IMR-90 (cell line): ENCODE measurements at regions not wholly inside any gene's neighbourhood (a gene's known extent, or its start where the extent isn't known, plus 50 kb on each side); places are given as distances from the start of the nearest gene placed in this dataset.

Source experiments
- ATAC-seq: fragments of 200-7000 bp; cut with Tn5 transposase; 2 replicates; pipeline ENCODE4 v1.9.1; 2020; ENCODE audit warnings: low read depth, mild to moderate bottlenecking, moderate library complexity
- BruUV-seq: library from RNA; stranded (reverse); fragments of 400-500 nt; replicated peaks from 2 replicates; lab custom pipeline; 2021; lab: Mats Ljungman, UMichigan
- CTCF ChIA-PET: fragments of 300-600 bp; formaldehyde crosslinking; extraction: SDS; loops from one replicate; lab custom pipeline; 2021; ENCODE audit warnings: antibody characterized with exemption; lab: Yijun Ruan, JAX
- POLR2A ChIA-PET: fragments of 300-600 bp; sonication (Branson Sonifier 250); formaldehyde crosslinking; loops from one replicate; lab custom pipeline; 2022; ENCODE audit warnings: antibody characterized with exemption; ENCODE audit not compliant: unreplicated experiment; lab: Charles Lee
- DNase-seq: peaks from one replicate; pipeline ENCODE4 v3.0.0; 2013
- H2AFZ ChIP-seq: replicated peaks from 2 replicates; pipeline ENCODE3; 2013; ENCODE audit warnings: low read length, mild to moderate bottlenecking; ENCODE audit not compliant: poor library complexity
- H2AK5ac ChIP-seq: 2 replicates; pipeline ENCODE4 v1.6.1; 2013; ENCODE audit warnings: low read depth, low read length, inconsistent platforms
- H2AK9ac ChIP-seq: replicated peaks from 2 replicates; pipeline ENCODE3; 2013; ENCODE audit warnings: mild to moderate bottlenecking, low read depth, low read length, moderate library complexity; ENCODE audit not compliant: poor library complexity
- H2BK120ac ChIP-seq: 2 replicates; pipeline ENCODE4 v1.6.1; 2013; ENCODE audit warnings: low read depth, low read length, inconsistent platforms
- H2BK15ac ChIP-seq: 3 replicates; pipeline ENCODE4 v1.6.1; 2013; ENCODE audit warnings: low read depth, low read length, inconsistent platforms
- H2BK20ac ChIP-seq: 2 replicates; pipeline ENCODE4 v1.6.1; 2013; ENCODE audit warnings: low read depth, mild to moderate bottlenecking, inconsistent platforms, low read length, moderate library complexity
- H2BK5ac ChIP-seq: 2 replicates; pipeline ENCODE4 v1.6.1; 2013; ENCODE audit warnings: mild to moderate bottlenecking, low read depth, low read length, inconsistent platforms; ENCODE audit not compliant: poor library complexity, severe bottlenecking
- H3K14ac ChIP-seq: replicated peaks from 2 replicates; pipeline ENCODE4 v1.6.1; 2013; ENCODE audit warnings: low read depth, low read length, inconsistent platforms
- H3K18ac ChIP-seq: 2 replicates; pipeline ENCODE4 v1.6.1; 2013; ENCODE audit warnings: low read depth, low read length, control low read depth
- H3K23ac ChIP-seq: 2 replicates; pipeline ENCODE4 v1.6.1; 2013; ENCODE audit warnings: low read depth, low read length, inconsistent platforms
- H3K27ac ChIP-seq: 2 replicates; pipeline ENCODE4 v1.5.1; 2013; ENCODE audit warnings: mild to moderate bottlenecking, control low read depth, low read length; ENCODE audit not compliant: insufficient read depth
- H3K27me3 ChIP-seq: 2 replicates; pipeline ENCODE4 v1.6.1; 2013; ENCODE audit warnings: low read length; ENCODE audit not compliant: control insufficient read depth, insufficient read depth
- H3K36me3 ChIP-seq: 2 replicates; pipeline ENCODE4 v1.6.1; 2013; ENCODE audit warnings: low read length, mixed read lengths; ENCODE audit not compliant: control insufficient read depth, insufficient read depth
- H3K4ac ChIP-seq: 2 replicates; pipeline ENCODE4 v1.6.1; 2013; ENCODE audit warnings: low read depth, low read length, inconsistent platforms
- H3K4me1 ChIP-seq: 2 replicates; pipeline ENCODE4 v1.6.1; 2013; ENCODE audit warnings: low read length, mixed read lengths; ENCODE audit not compliant: control insufficient read depth, insufficient read depth
- H3K4me2 ChIP-seq: 2 replicates; pipeline ENCODE4 v1.6.1; 2013; ENCODE audit warnings: low read depth, mild to moderate bottlenecking, control low read depth, low read length, moderate library complexity
- H3K4me3 ChIP-seq: 2 replicates; pipeline ENCODE4 v1.5.1; 2013; ENCODE audit warnings: low read depth, mild to moderate bottlenecking, control low read depth, low read length, moderate library complexity; ENCODE audit not compliant: insufficient read depth
- H3K56ac ChIP-seq: 2 replicates; pipeline ENCODE4 v1.6.1; 2013; ENCODE audit warnings: low read length, inconsistent platforms; ENCODE audit not compliant: insufficient read depth; ENCODE audit errors: extremely low read depth
- H3K79me1 ChIP-seq, 2 experiments: 2 replicates each; pipeline ENCODE4 v1.6.1; 2013; ENCODE audit warnings: low read length in 2 of 2, inconsistent platforms in 1 of 2, low read depth in 1 of 2
- H3K9ac ChIP-seq: 2 replicates; pipeline ENCODE4 v1.6.1; 2013; ENCODE audit warnings: low read depth, low read length, control low read depth
- H3K9me1 ChIP-seq: 2 replicates; pipeline ENCODE4 v1.6.1; 2013; ENCODE audit warnings: low read length, inconsistent platforms; ENCODE audit not compliant: insufficient read depth
- H3K9me3 ChIP-seq: 2 replicates; pipeline ENCODE4 v1.6.1; 2013; ENCODE audit warnings: low read length; ENCODE audit not compliant: control insufficient read depth, insufficient read depth
- H4K20me1 ChIP-seq: 2 replicates; pipeline ENCODE4 v1.6.1; 2013; ENCODE audit warnings: low read length, inconsistent platforms; ENCODE audit not compliant: insufficient read depth
- H4K5ac ChIP-seq: 2 replicates; pipeline ENCODE4 v1.6.1; 2013; ENCODE audit warnings: mild to moderate bottlenecking, low read depth, low read length, control low read depth
- H4K8ac ChIP-seq, 2 experiments: 2 replicates each; pipeline ENCODE4 v1.6.1; 2013; ENCODE audit warnings: low read depth in 2 of 2, low read length in 2 of 2, control low read depth in 1 of 2, inconsistent platforms in 1 of 2
- H4K91ac ChIP-seq: 2 replicates; pipeline ENCODE4 v1.6.1; 2013; ENCODE audit warnings: low read depth, low read length, inconsistent platforms; ENCODE audit not compliant: insufficient read depth
- CEBPB ChIP-seq: IDR thresholded peaks from 2 replicates; pipeline ENCODE4 v1.6.1; 2012; ENCODE audit warnings: low read depth, low read length, improper control_type of control experiment
- CHD1 ChIP-seq: IDR thresholded peaks from 2 replicates; pipeline ENCODE4 v1.6.1; 2012; ENCODE audit warnings: low read depth, low read length, improper control_type of control experiment
- CTCF ChIP-seq: conservative IDR thresholded peaks from 2 replicates; pipeline ENCODE4 v1.5.1; 2012; ENCODE audit warnings: mild to moderate bottlenecking, low read depth, low read length, improper control_type of control experiment
- FOS ChIP-seq: fragments of 150-350 bp; IDR thresholded peaks from 2 replicates; pipeline ENCODE4 v1.6.1; 2016; ENCODE audit warnings: low read depth, low read length
- POLR2A ChIP-seq: IDR thresholded peaks from 2 replicates; pipeline ENCODE4 v1.6.1; 2012; ENCODE audit warnings: mild to moderate bottlenecking, low read depth, low read length
- RAD21 ChIP-seq: IDR thresholded peaks from 2 replicates; pipeline ENCODE4 v1.6.1; 2012; ENCODE audit warnings: low read length, improper control_type of control experiment
- RFX5 ChIP-seq: IDR thresholded peaks from 2 replicates; pipeline ENCODE4 v1.8.0; 2012; ENCODE audit warnings: low read depth, mild to moderate bottlenecking, low read length, moderate library complexity
- USF2 ChIP-seq: fragments of 150-350 bp; IDR thresholded peaks from 2 replicates; pipeline ENCODE4 v1.6.1; 2017; ENCODE audit warnings: mild to moderate bottlenecking, antibody characterized with exemption, low read length, low read depth
- WGBS, 2 experiments: methylation state at CpG; one replicate each; pipeline versions ENCODE4 v1.1.5 to v1.1.7; 2013; ENCODE audit warnings: missing lambda C conversion rate in 2 of 2; ENCODE audit not compliant: insufficient read length in 1 of 2; ENCODE audit errors: extremely low coverage in 2 of 2; 5-methylcytosine and 5-hydroxymethylcytosine counted together
- dilution Hi-C: fragments of 300-500 bp; cut with HindIII; formaldehyde crosslinking; loops from one replicate; pipeline ENCODE4 v1.14.3; 2018; ENCODE audit warnings: low sequenced_read_pairs; ENCODE audit not compliant: unreplicated experiment
- in situ Hi-C: fragments of 300-500 bp; cut with MboI; formaldehyde crosslinking; loops from 3 replicates; pipeline ENCODE4 v1.14.3; 2019; ENCODE audit warnings: low sequenced_read_pairs, inconsistent platforms, mixed read lengths
- intact Hi-C: fragments of 100-400 bp; cut with micrococcal nuclease; formaldehyde crosslinking; loops from 2 replicates; pipeline ENCODE4 v1.10.0; 2022

GRCh38 chr1:219340796-219341195 is 167.1 kb downstream of the LYPLAL1 start:
- BruUV-seq, result no TSS peak
- no peaks in the 10 kb centered on the region for H3K79me1 ChIP-seq
- H4K91ac ChIP-seq, result no peak overlapping the region
- no peak overlapping the region for H2AK5ac ChIP-seq
- POLR2A ChIA-PET, result no interaction called here
- intact Hi-C loops, result no loop called here
- H2AK9ac ChIP-seq, result no peak overlapping the region
- H2BK120ac ChIP-seq, result no peak overlapping the region
- no peaks in the 10 kb centered on the region for H4K20me1 ChIP-seq
- H3K14ac ChIP-seq, result no peak overlapping the region
- H3K23ac ChIP-seq, result no peak overlapping the region
- no peak overlapping the region for H3K4me2 ChIP-seq
- H2BK5ac ChIP-seq, result peak overlapping the region; percentile 57
- H3K9me3 ChIP-seq, result peaks cover 4% of the 10 kb centered on the region
- H3K4me3 ChIP-seq, result no peak overlapping the region
- no peaks in the 10 kb centered on the region for H3K36me3 ChIP-seq
- dilution Hi-C loops, result no loop called here
- H3K18ac ChIP-seq, result no peak overlapping the region
- H2BK15ac ChIP-seq, result no peak overlapping the region
- H3K27me3 ChIP-seq, result no peaks in the 10 kb centered on the region
- CTCF ChIA-PET, result interaction anchor here (0.6 kb wide), 1 partner anchor 24 kb away, joined by 4 read pairs; no protein-coding TSS in a partner anchor
- peaks cover 10% of the 10 kb centered on the region for H3K4me1 ChIP-seq
- TF ChIP-seq CEBPB, result no peak
- no peak for TF ChIP-seq CHD1
- no peak for TF ChIP-seq RAD21
- no peak for TF ChIP-seq USF2
- no peak for TF ChIP-seq RFX5
- TF ChIP-seq FOS, result no peak
- TF ChIP-seq CTCF, result no peak
- TF ChIP-seq POLR2A, result no peak
- WGBS, 2 experiments, result no CpG with 5 or more reads among the region's 1 CpG
- H3K9me1 ChIP-seq, result no peaks in the 10 kb centered on the region
- H3K27ac ChIP-seq, result no peak overlapping the region
- H3K4ac ChIP-seq, result no peak overlapping the region
- ATAC-seq (peak; percentile 76), DNase-seq (peak; percentile 85)
- no peak overlapping the region for H2BK20ac ChIP-seq
- no peak overlapping the region for H3K9ac ChIP-seq
- in situ Hi-C loops, result no loop called here
- no peak overlapping the region for H3K56ac ChIP-seq
- no peak overlapping the region for H4K8ac ChIP-seq
- H4K5ac ChIP-seq, result no peak overlapping the region
- H2AFZ ChIP-seq, result no peak overlapping the region
